Prostate gland (tissue), 2 donors: ENCODE measurements at regions not wholly inside any gene's neighbourhood (a gene's known extent, or its start where the extent isn't known, plus 50 kb on each side); places are given as distances from the start of the nearest gene placed in this dataset.

Source experiments
- POLR2A ChIP-seq: fragments of 450-650 bp; IDR thresholded peaks from one replicate; pipeline ENCODE4 v1.6.1; 2016; ENCODE audit warnings: antibody characterized with exemption, mild to moderate bottlenecking
- TF ChIP-seq, protein P1 (sequence below), 4 experiments: fragments of 200-600 bp in 2 of 4; fragments of 450-650 bp in 2 of 4; sonication (generic) in 2 of 4; IDR thresholded peaks; 1 replicate in 3 of 4; 2 replicates in 1 of 4; pipeline ENCODE4 v1.5.1; 2016 to 2019; ENCODE audit warnings: antibody characterized with exemption in 4 of 4, mild to moderate bottlenecking in 2 of 4, moderate library complexity in 2 of 4

DNA sequence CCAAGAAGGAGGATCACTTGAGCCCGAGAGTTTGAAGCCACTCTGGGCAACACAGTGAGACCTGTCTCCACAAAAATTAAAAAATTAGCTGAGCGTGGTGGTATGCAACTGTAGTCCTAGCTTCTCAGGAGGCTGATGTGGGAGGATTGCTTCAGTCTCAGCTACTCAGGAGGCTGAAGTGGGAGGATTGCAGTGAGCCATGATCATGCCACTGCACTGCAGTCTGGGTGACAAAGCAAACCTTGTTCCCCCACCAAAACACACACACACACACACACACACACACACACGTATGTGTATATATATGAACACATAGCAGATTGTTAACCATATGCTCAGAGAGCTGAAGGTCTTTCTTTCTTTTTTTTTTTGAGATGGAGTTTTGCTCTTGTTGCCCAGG is 157.5 kb upstream of the MAST4 start:
- TF ChIP-seq, protein P1, sequence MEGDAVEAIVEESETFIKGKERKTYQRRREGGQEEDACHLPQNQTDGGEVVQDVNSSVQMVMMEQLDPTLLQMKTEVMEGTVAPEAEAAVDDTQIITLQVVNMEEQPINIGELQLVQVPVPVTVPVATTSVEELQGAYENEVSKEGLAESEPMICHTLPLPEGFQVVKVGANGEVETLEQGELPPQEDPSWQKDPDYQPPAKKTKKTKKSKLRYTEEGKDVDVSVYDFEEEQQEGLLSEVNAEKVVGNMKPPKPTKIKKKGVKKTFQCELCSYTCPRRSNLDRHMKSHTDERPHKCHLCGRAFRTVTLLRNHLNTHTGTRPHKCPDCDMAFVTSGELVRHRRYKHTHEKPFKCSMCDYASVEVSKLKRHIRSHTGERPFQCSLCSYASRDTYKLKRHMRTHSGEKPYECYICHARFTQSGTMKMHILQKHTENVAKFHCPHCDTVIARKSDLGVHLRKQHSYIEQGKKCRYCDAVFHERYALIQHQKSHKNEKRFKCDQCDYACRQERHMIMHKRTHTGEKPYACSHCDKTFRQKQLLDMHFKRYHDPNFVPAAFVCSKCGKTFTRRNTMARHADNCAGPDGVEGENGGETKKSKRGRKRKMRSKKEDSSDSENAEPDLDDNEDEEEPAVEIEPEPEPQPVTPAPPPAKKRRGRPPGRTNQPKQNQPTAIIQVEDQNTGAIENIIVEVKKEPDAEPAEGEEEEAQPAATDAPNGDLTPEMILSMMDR (IDR thresholded peaks at IDR 0.05) = no peak
- TF ChIP-seq POLR2A = no peak
